HUES64 (cell line): ENCODE measurements at regions not wholly inside any gene's neighbourhood (a gene's known extent, or its start where the extent isn't known, plus 50 kb on each side); places are given as distances from the start of the nearest gene placed in this dataset.
A peak's percentile ranks its signal among the peaks of the same experiment; 100 is the strongest.

Experiments used
- H3K27ac ChIP-seq: 2 replicates; pipeline ENCODE4 v1.7.0; 2013; ENCODE audit warnings: low read depth, low read length, inconsistent platforms
- H3K27me3 ChIP-seq: 2 replicates; pipeline ENCODE4 v1.6.1; 2013; ENCODE audit warnings: mild to moderate bottlenecking, low read length; ENCODE audit not compliant: insufficient read depth
- H3K36me3 ChIP-seq: 2 replicates; pipeline ENCODE4 v1.6.1; 2013; ENCODE audit warnings: mild to moderate bottlenecking, low read length; ENCODE audit not compliant: insufficient read depth
- H3K4me1 ChIP-seq: 2 replicates; pipeline ENCODE4 v1.6.1; 2013; ENCODE audit warnings: mild to moderate bottlenecking, low read length, moderate library complexity; ENCODE audit not compliant: insufficient read depth
- H3K4me3 ChIP-seq: 2 replicates; pipeline ENCODE4 v1.5.1; 2013; ENCODE audit warnings: mild to moderate bottlenecking, low read length, moderate library complexity
- H3K9ac ChIP-seq: 2 replicates; pipeline ENCODE4 v1.6.1; 2013; ENCODE audit warnings: mild to moderate bottlenecking, low read depth, low read length
- H3K9me3 ChIP-seq: 2 replicates; pipeline ENCODE4 v1.6.1; 2013; ENCODE audit warnings: low read depth, low read length; ENCODE audit not compliant: insufficient read depth
- WGBS: fragments of 150-250, 120-280 bp; methylation state at CpG from one replicate; pipeline ENCODE4 v1.1.7; 2013; ENCODE audit warnings: missing lambda C conversion rate; 5-methylcytosine and 5-hydroxymethylcytosine counted together

GRCh38 chr11:100561323-100561722 lies 125.8 kb upstream of the ARHGAP42 start:
- H3K9ac ChIP-seq = no peak overlapping the region
- 80% methylated on average over 1 of the region's 1 CpG for WGBS
- peaks cover 20% of the 10 kb centered on the region for H3K4me1 ChIP-seq
- no peak overlapping the region for H3K27ac ChIP-seq
- no peaks in the 10 kb centered on the region for H3K36me3 ChIP-seq
- H3K27me3 ChIP-seq = no peaks in the 10 kb centered on the region
- H3K9me3 ChIP-seq = no peaks in the 10 kb centered on the region
- H3K4me3 ChIP-seq = no peak overlapping the region

GRCh38 chr11:100562128-100562527 lies 125.0 kb upstream of the ARHGAP42 start:
- Histone ChIP-seq H3K27ac (no peak overlapping the region), H3K9ac (no peak overlapping the region), H3K36me3 (no peaks in the 10 kb centered on the region), H3K9me3 (no peaks in the 10 kb centered on the region), H3K27me3 (no peaks in the 10 kb centered on the region), H3K4me3 (no peak overlapping the region), H3K4me1 (peaks cover 14% of the 10 kb centered on the region; the same call in 1 of the 2 replicates)
- WGBS = 83% methylated on average over 1 of the region's 2 CpGs

GRCh38 chr11:100563541-100564280 lies 123.4 kb upstream of the ARHGAP42 start:
- H3K27me3 ChIP-seq = no peaks in the 10 kb centered on the region
- no peak overlapping the region for H3K9ac ChIP-seq
- no peaks in the 10 kb centered on the region for H3K9me3 ChIP-seq
- H3K36me3 ChIP-seq = no peaks in the 10 kb centered on the region
- peaks cover 14% of the 10 kb centered on the region; the same call in 1 of the 2 replicates for H3K4me1 ChIP-seq
- WGBS = 85% methylated on average over 7 of the region's 8 CpGs
- no peak overlapping the region for H3K4me3 ChIP-seq
- no peak overlapping the region for H3K27ac ChIP-seq

GRCh38 chr11:100573911-100574513 lies 113.1 kb upstream of the ARHGAP42 start:
- H3K4me1 ChIP-seq = peaks cover 8% of the 10 kb centered on the region; the same call in 1 of the 2 replicates
- no peak overlapping the region for H3K4me3 ChIP-seq
- no peaks in the 10 kb centered on the region for H3K9me3 ChIP-seq
- 91% methylated on average over 4 of the region's 4 CpGs for WGBS
- no peak overlapping the region for H3K9ac ChIP-seq
- no peak overlapping the region for H3K27ac ChIP-seq
- no peaks in the 10 kb centered on the region for H3K36me3 ChIP-seq
- no peaks in the 10 kb centered on the region for H3K27me3 ChIP-seq

- WGBS = 100% methylated on average over 1 of the region's 1 CpG
- peaks cover 8% of the 10 kb centered on the region; the same call in 1 of the 2 replicates for H3K4me1 ChIP-seq
- no peak overlapping the region for H3K4me3 ChIP-seq
- no peaks in the 10 kb centered on the region for H3K36me3 ChIP-seq
- H3K9me3 ChIP-seq = no peaks in the 10 kb centered on the region
- H3K27me3 ChIP-seq = no peaks in the 10 kb centered on the region
- no peak overlapping the region for H3K27ac ChIP-seq
- no peak overlapping the region for H3K9ac ChIP-seq
These were observed 112.0 kb upstream of the ARHGAP42 start for GRCh38 chr11:100574894-100575769.

- Histone ChIP-seq H3K27ac (no peak overlapping the region), H3K4me1 (peaks cover 8% of the 10 kb centered on the region; the same call in 1 of the 2 replicates), H3K9me3 (no peaks in the 10 kb centered on the region), H3K4me3 (no peak overlapping the region), H3K9ac (no peak overlapping the region), H3K27me3 (no peaks in the 10 kb centered on the region), H3K36me3 (no peaks in the 10 kb centered on the region)
- no CpG with 5 or more reads among the region's 4 CpGs for WGBS
These were observed 111.0 kb upstream of the ARHGAP42 start for GRCh38 chr11:100575860-100576717.

GRCh38 chr11:100576718-100577021 lies 110.4 kb upstream of the ARHGAP42 start:
- 40% methylated on average over 1 of the region's 3 CpGs for WGBS
- Histone ChIP-seq H3K9ac (no peak overlapping the region), H3K36me3 (no peaks in the 10 kb centered on the region), H3K4me3 (no peak overlapping the region), H3K9me3 (no peaks in the 10 kb centered on the region), H3K4me1 (peaks cover 8% of the 10 kb centered on the region; the same call in 1 of the 2 replicates), H3K27me3 (no peaks in the 10 kb centered on the region), H3K27ac (no peak overlapping the region)

GRCh38 chr11:100578831-100579311 lies 108.2 kb upstream of the ARHGAP42 start:
- Histone ChIP-seq H3K27me3 (no peaks in the 10 kb centered on the region), H3K36me3 (no peaks in the 10 kb centered on the region), H3K9me3 (no peaks in the 10 kb centered on the region), H3K4me3 (no peak overlapping the region), H3K9ac (no peak overlapping the region), H3K27ac (peak overlapping the region; percentile 32; the same call in 1 of the 2 replicates), H3K4me1 (peaks cover 8% of the 10 kb centered on the region; the same call in 1 of the 2 replicates)
- WGBS = 86% methylated on average over 5 of the region's 5 CpGs

GRCh38 chr11:100581318-100581717 lies 105.8 kb upstream of the ARHGAP42 start:
- no peak overlapping the region for H3K27ac ChIP-seq
- WGBS = 94% methylated on average over 4 of the region's 4 CpGs

GRCh38 chr11:100584201-100584985 lies 102.7 kb upstream of the ARHGAP42 start:
- no peak overlapping the region for H3K27ac ChIP-seq
- H3K27me3 ChIP-seq = no peaks in the 10 kb centered on the region
- no peaks in the 10 kb centered on the region for H3K9me3 ChIP-seq
- WGBS = 91% methylated on average over 3 of the region's 3 CpGs
- no peak overlapping the region for H3K4me3 ChIP-seq
- no peaks in the 10 kb centered on the region for H3K36me3 ChIP-seq
- no peaks in the 10 kb centered on the region for H3K4me1 ChIP-seq
- no peak overlapping the region for H3K9ac ChIP-seq

More at GRCh38 chr11:100581318-100581717, 105.8 kb upstream of the ARHGAP42 start:
- Histone ChIP-seq H3K27me3 (no peaks in the 10 kb centered on the region), H3K9me3 (no peaks in the 10 kb centered on the region), H3K9ac (no peak overlapping the region), H3K4me1 (peaks cover 8% of the 10 kb centered on the region; the same call in 1 of the 2 replicates), H3K4me3 (no peak overlapping the region), H3K36me3 (no peaks in the 10 kb centered on the region)
